H9 (cell line): ENCODE measurements at regions not wholly inside any gene's neighbourhood (a gene's known extent, or its start where the extent isn't known, plus 50 kb on each side); places are given as distances from the start of the nearest gene placed in this dataset.

Experiments used
- DNase-seq: peaks from one replicate; pipeline ENCODE4 v3.0.0-alpha.2; 2017
- H2AFZ ChIP-seq: one replicate; pipeline ENCODE4 v1.6.1; 2013; ENCODE audit warnings: mild to moderate bottlenecking, low read length, control low read depth, moderate library complexity
- H2AK5ac ChIP-seq: 2 replicates; pipeline ENCODE4 v1.6.1; 2013; ENCODE audit warnings: low read length, control low read depth, mixed read lengths; ENCODE audit not compliant: insufficient read length
- H2BK120ac ChIP-seq: one replicate; pipeline ENCODE4 v1.6.1; 2013; ENCODE audit warnings: low read depth, mild to moderate bottlenecking, low read length, control low read depth, inconsistent platforms; ENCODE audit not compliant: poor library complexity, severe bottlenecking
- H2BK12ac ChIP-seq: 2 replicates; pipeline ENCODE4 v1.6.1; 2013; ENCODE audit warnings: low read length, control low read depth, mixed read lengths, low read depth; ENCODE audit not compliant: insufficient read length
- H2BK15ac ChIP-seq: 2 replicates; pipeline ENCODE4 v1.6.1; 2013; ENCODE audit warnings: low read depth, low read length, control low read depth
- H2BK20ac ChIP-seq: one replicate; pipeline ENCODE4 v1.6.1; 2013; ENCODE audit warnings: low read depth, mild to moderate bottlenecking, low read length, control low read depth, inconsistent platforms; ENCODE audit not compliant: poor library complexity, severe bottlenecking
- H2BK5ac ChIP-seq: 2 replicates; pipeline ENCODE4 v1.6.1; 2013; ENCODE audit warnings: low read length, control low read depth, mixed read lengths; ENCODE audit not compliant: insufficient read length
- H3K14ac ChIP-seq: 2 replicates; pipeline ENCODE4 v1.6.1; 2013; ENCODE audit warnings: low read length, control low read depth; ENCODE audit not compliant: insufficient read depth
- H3K18ac ChIP-seq: 2 replicates; pipeline ENCODE4 v1.6.1; 2013; ENCODE audit warnings: low read depth, mild to moderate bottlenecking, mixed read lengths, low read length, control low read depth; ENCODE audit not compliant: insufficient read length
- H3K23ac ChIP-seq: 2 replicates; pipeline ENCODE4 v1.6.1; 2013; ENCODE audit warnings: low read length, control low read depth, mixed read lengths, low read depth; ENCODE audit not compliant: insufficient read length
- H3K23me2 ChIP-seq: 2 replicates; pipeline ENCODE4 v1.6.1; 2013; ENCODE audit warnings: low read depth, mild to moderate bottlenecking, mixed read lengths, low read length, control low read depth; ENCODE audit not compliant: insufficient read length, poor library complexity, severe bottlenecking
- H3K27ac ChIP-seq: 2 replicates; pipeline ENCODE4 v1.5.1; 2013; ENCODE audit warnings: low read length, control low read depth, mixed read lengths, low read depth; ENCODE audit not compliant: insufficient read length
- H3K27me3 ChIP-seq: 2 replicates; pipeline ENCODE4 v1.6.1; 2013; ENCODE audit warnings: low read length, control low read depth, inconsistent platforms; ENCODE audit not compliant: insufficient read depth
- H3K4ac ChIP-seq: 2 replicates; pipeline ENCODE4 v1.6.1; 2013; ENCODE audit warnings: low read depth, mild to moderate bottlenecking, control low read depth, inconsistent platforms, low read length, moderate library complexity
- H3K4me1 ChIP-seq: 2 replicates; pipeline ENCODE4 v1.6.1; 2013; ENCODE audit warnings: low read length, control low read depth, inconsistent platforms; ENCODE audit not compliant: insufficient read depth
- H3K4me2 ChIP-seq: 2 replicates; pipeline ENCODE4 v1.6.1; 2013; ENCODE audit warnings: low read length, control low read depth, mixed read lengths; ENCODE audit not compliant: insufficient read length, insufficient read depth
- H3K56ac ChIP-seq: 2 replicates; pipeline ENCODE4 v1.6.1; 2013; ENCODE audit warnings: low read depth, mild to moderate bottlenecking, mixed read lengths, low read length, control low read depth; ENCODE audit not compliant: insufficient read length
- H3K79me1 ChIP-seq: 2 replicates; pipeline ENCODE4 v1.6.1; 2013; ENCODE audit warnings: low read depth, mild to moderate bottlenecking, moderate library complexity, low read length, control low read depth, inconsistent platforms; ENCODE audit not compliant: insufficient read depth, poor library complexity, severe bottlenecking
- H3K79me2 ChIP-seq: 2 replicates; pipeline ENCODE4 v1.6.1; 2013; ENCODE audit warnings: low read length, control low read depth, inconsistent platforms; ENCODE audit not compliant: insufficient read depth
- H3K9ac ChIP-seq: 2 replicates; pipeline ENCODE4 v1.6.1; 2013; ENCODE audit warnings: low read length, control low read depth, mixed read lengths; ENCODE audit not compliant: insufficient read length; ENCODE audit errors: extremely low read depth
- H3K9me3 ChIP-seq: one replicate; pipeline ENCODE4 v1.6.1; 2013; ENCODE audit warnings: low read depth, low read length, inconsistent platforms; ENCODE audit not compliant: control insufficient read depth
- H3T11ph ChIP-seq: one replicate; pipeline ENCODE4 v1.6.1; 2013; ENCODE audit warnings: mild to moderate bottlenecking, low read length, control low read depth, inconsistent platforms
- H4K20me1 ChIP-seq: one replicate; pipeline ENCODE4 v1.6.1; 2013; ENCODE audit not compliant: control insufficient read depth, insufficient read length, insufficient read depth
- H4K5ac ChIP-seq: 2 replicates; pipeline ENCODE4 v1.6.1; 2013; ENCODE audit warnings: low read depth, mild to moderate bottlenecking, mixed read lengths, low read length, control low read depth; ENCODE audit not compliant: insufficient read length
- H4K8ac ChIP-seq: replicated peaks from 2 replicates; pipeline ENCODE4 v1.6.1; 2013; ENCODE audit warnings: low read length, control low read depth, mixed read lengths, low read depth; ENCODE audit not compliant: insufficient read length
- H4K91ac ChIP-seq: 2 replicates; pipeline ENCODE4 v1.6.1; 2013; ENCODE audit warnings: low read depth, mild to moderate bottlenecking, moderate library complexity, mixed read lengths, low read length, control low read depth; ENCODE audit not compliant: insufficient read length
- H3K27ac Mint-ChIP-seq, 3 experiments: 2 replicates in 2 of 3; 3 replicates in 1 of 3; pipeline ENCODE4 v1.8.0; 2020 to 2021; ENCODE audit warnings: mixed read lengths in 3 of 3, mild to moderate bottlenecking in 1 of 3, moderate library complexity in 1 of 3
- H3K27me3 Mint-ChIP-seq: 2 replicates; pipeline ENCODE4 v1.8.0; 2021; ENCODE audit warnings: low read depth, mild to moderate bottlenecking, moderate library complexity, mixed read lengths
- H3K36me3 Mint-ChIP-seq, 3 experiments: 2 replicates in 2 of 3; 3 replicates in 1 of 3; pipeline ENCODE4 v1.8.0; 2020 to 2021; ENCODE audit warnings: low read depth in 3 of 3, mixed read lengths in 3 of 3; ENCODE audit not compliant: insufficient read depth in 1 of 3
- H3K4me1 Mint-ChIP-seq, 2 experiments: 2 replicates each; pipeline ENCODE4 v1.8.0; 2020; ENCODE audit warnings: mixed read lengths in 2 of 2
- H3K4me3 Mint-ChIP-seq, 2 experiments: 2 replicates in 1 of 2; 3 replicates in 1 of 2; pipeline ENCODE4 v1.8.0; 2020 to 2021; ENCODE audit warnings: mild to moderate bottlenecking in 2 of 2, mixed read lengths in 2 of 2, moderate library complexity in 1 of 2
- H3K9me3 Mint-ChIP-seq, 2 experiments: 2 replicates in 1 of 2; 3 replicates in 1 of 2; pipeline ENCODE4 v1.8.0; 2020; ENCODE audit warnings: mild to moderate bottlenecking in 2 of 2, mixed read lengths in 2 of 2, moderate library complexity in 1 of 2
- CTCF ChIP-seq: fragments of 200-600 bp; sonication (generic); conservative IDR thresholded peaks from 3 replicates; pipeline ENCODE4 v1.8.0; 2021; ENCODE audit warnings: antibody characterized with exemption, mild to moderate bottlenecking
- WGBS: extraction: QIAGEN DNeasy Blood & Tissue Kit; methylation state at CpG from one replicate; pipeline ENCODE4 v1.1.7; 2013; ENCODE audit warnings: missing lambda C conversion rate, low lambda C conversion rate, mixed read lengths; ENCODE audit not compliant: insufficient read length; ENCODE audit errors: extremely low coverage; 5-methylcytosine and 5-hydroxymethylcytosine counted together

- Histone ChIP-seq H4K91ac (no peak overlapping the region), H3K79me2 (no peaks in the 10 kb centered on the region), H2BK12ac (no peak overlapping the region), H2BK15ac (no peak overlapping the region), H3K18ac (no peak overlapping the region), H2BK120ac (no peak overlapping the region), H3K23ac (no peak overlapping the region), H3K9ac (no peak overlapping the region), H3T11ph (no peak overlapping the region), H4K20me1 (no peaks in the 10 kb centered on the region), H3K4me2 (no peak overlapping the region), H3K23me2 (no peaks in the 10 kb centered on the region), H3K4me1 (no peaks in the 10 kb centered on the region), H3K9me3 (no peaks in the 10 kb centered on the region), H2BK5ac (no peak overlapping the region), H3K14ac (no peak overlapping the region), H2AK5ac (no peak overlapping the region), H3K4ac (no peak overlapping the region), H3K27me3 (no peaks in the 10 kb centered on the region), H3K79me1 (no peaks in the 10 kb centered on the region), H4K8ac (no peak overlapping the region), H3K27ac (no peak overlapping the region), H2BK20ac (no peak overlapping the region), H3K56ac (no peak overlapping the region), H2AFZ (no peak overlapping the region), H4K5ac (no peak overlapping the region)
- Mint-ChIP-seq H3K27ac (no peak overlapping the region), H3K4me3 (no peak overlapping the region), H3K9me3 (no peaks in the 10 kb centered on the region), H3K27me3 (no peaks in the 10 kb centered on the region; the same call in 1 of the 2 replicates), H3K36me3 (no peaks in the 10 kb centered on the region), H3K4me1 (no peaks in the 10 kb centered on the region)
- no peak for DNase-seq
- TF ChIP-seq CTCF, result no peak
- WGBS, result no CpG with 5 or more reads among the region's 5 CpGs
Measured at GRCh38 chr1:69438056-69438795, 129.5 kb upstream of the LRRC7 start.
